GM21367 (cell line): ENCODE measurements at regions not wholly inside any gene's neighbourhood (a gene's known extent, or its start where the extent isn't known, plus 50 kb on each side); places are given as distances from the start of the nearest gene placed in this dataset.

Experiments
- ATAC-seq: cut with Tn5 transposase; IDR thresholded peaks from one replicate; pipeline ENCODE4 v1.9.1; 2021; ENCODE audit not compliant: unreplicated experiment

GRCh38 chr1:217009376-217009775 lies 286.1 kb upstream of the ESRRG start:
- no peak for ATAC-seq

GRCh38 chr1:217004776-217005436 lies 281.7 kb upstream of the ESRRG start:
- no peak for ATAC-seq

GRCh38 chr1:217003355-217003754 lies 280.1 kb upstream of the ESRRG start:
- no peak for ATAC-seq

GRCh38 chr1:216997831-216998230 lies 274.6 kb upstream of the ESRRG start:
- ATAC-seq: no peak

- ATAC-seq: no peak
Observed at GRCh38 chr1:216997069-216997468, 273.8 kb upstream of the ESRRG start.

- no peak for ATAC-seq
Observed at GRCh38 chr1:216984536-216984935, 261.3 kb upstream of the ESRRG start.

GRCh38 chr1:216983823-216984222 lies 260.6 kb upstream of the ESRRG start:
- no peak for ATAC-seq

GRCh38 chr1:216961516-216961915 lies 238.3 kb upstream of the ESRRG start:
- ATAC-seq: no peak

- ATAC-seq: no peak
Observed at GRCh38 chr1:216960716-216961115, 237.5 kb upstream of the ESRRG start.

- no peak for ATAC-seq
Observed at GRCh38 chr1:216958569-216958968, 235.3 kb upstream of the ESRRG start.

- ATAC-seq: no peak
Observed at GRCh38 chr1:216953495-216953894, 230.3 kb upstream of the ESRRG start.

GRCh38 chr1:216952864-216953263 lies 229.6 kb upstream of the ESRRG start:
- ATAC-seq: no peak

GRCh38 chr1:216945538-216946080 lies 222.4 kb upstream of the ESRRG start:
- ATAC-seq: no peak

- ATAC-seq: no peak
Observed at GRCh38 chr1:216944864-216945510, 221.8 kb upstream of the ESRRG start.

- no peak for ATAC-seq
Observed at GRCh38 chr1:216937491-216937890, 214.3 kb upstream of the ESRRG start.

- ATAC-seq: no peak
Observed at GRCh38 chr1:216936779-216937178, 213.6 kb upstream of the ESRRG start.

GRCh38 chr1:216935901-216936300 lies 212.7 kb upstream of the ESRRG start:
- ATAC-seq: no peak

GRCh38 chr1:216932424-216932823 lies 209.2 kb upstream of the ESRRG start:
- ATAC-seq: no peak

- no peak for ATAC-seq
Observed at GRCh38 chr1:216929870-216930582, 206.8 kb upstream of the ESRRG start.

GRCh38 chr1:216927633-216928032 lies 204.4 kb upstream of the ESRRG start:
- no peak for ATAC-seq

GRCh38 chr1:216926720-216927510 lies 203.7 kb upstream of the ESRRG start:
- ATAC-seq: no peak
